ENCODE measurements at regions not wholly inside any gene's neighbourhood (a gene's known extent, or its start where the extent isn't known, plus 50 kb on each side); places are given as distances from the start of the nearest gene placed in this dataset.

GRCh38 chr18:61734396-61734795, 158.4 kb downstream of the RNF152 start:
- TF ChIP-seq CTCF (IDR thresholded peaks at IDR 0.05) (no peak), POLR2A (IDR thresholded peaks at IDR 0.05) (no peak), POLR2AphosphoS5 (IDR thresholded peaks at IDR 0.05) (no peak)
